ENCODE measurements at regions not wholly inside any gene's neighbourhood (a gene's known extent, or its start where the extent isn't known, plus 50 kb on each side); places are given as distances from the start of the nearest gene placed in this dataset.
A peak's percentile ranks its signal among the peaks of the same experiment; 100 is the strongest.

DNA sequence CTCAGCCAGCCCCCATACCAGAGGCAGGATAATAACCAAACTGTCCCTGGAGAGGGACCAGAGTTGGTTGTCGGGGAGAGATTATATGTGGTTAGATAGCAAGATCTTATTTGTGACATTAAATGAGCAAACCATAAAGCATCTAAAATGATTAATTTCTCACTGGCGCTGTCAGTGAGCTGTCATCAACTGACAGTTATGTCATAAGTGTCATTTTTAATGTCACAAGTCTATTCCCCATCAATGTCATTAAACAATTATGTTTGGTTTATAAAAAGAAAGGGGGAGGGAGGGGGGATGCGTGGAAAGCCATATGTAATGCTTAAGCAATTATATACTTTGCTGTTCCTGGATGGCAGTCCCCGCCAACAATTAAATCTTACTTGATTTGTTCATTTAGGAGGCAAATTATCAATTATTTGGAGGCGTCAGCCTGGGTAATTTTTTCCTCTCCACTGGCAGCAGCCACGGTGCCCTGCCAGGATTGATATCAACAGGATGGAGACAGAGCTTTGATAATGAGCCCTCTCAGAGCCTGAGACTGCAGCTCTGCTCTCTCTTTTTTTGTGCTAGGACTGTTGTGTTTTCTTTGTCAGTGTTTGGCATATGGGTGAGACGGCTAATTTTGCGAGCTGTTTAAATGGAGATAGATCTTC is 333.6 kb upstream of the CAMK1G start:
- DNase-seq: peak; percentile 54

DNA sequence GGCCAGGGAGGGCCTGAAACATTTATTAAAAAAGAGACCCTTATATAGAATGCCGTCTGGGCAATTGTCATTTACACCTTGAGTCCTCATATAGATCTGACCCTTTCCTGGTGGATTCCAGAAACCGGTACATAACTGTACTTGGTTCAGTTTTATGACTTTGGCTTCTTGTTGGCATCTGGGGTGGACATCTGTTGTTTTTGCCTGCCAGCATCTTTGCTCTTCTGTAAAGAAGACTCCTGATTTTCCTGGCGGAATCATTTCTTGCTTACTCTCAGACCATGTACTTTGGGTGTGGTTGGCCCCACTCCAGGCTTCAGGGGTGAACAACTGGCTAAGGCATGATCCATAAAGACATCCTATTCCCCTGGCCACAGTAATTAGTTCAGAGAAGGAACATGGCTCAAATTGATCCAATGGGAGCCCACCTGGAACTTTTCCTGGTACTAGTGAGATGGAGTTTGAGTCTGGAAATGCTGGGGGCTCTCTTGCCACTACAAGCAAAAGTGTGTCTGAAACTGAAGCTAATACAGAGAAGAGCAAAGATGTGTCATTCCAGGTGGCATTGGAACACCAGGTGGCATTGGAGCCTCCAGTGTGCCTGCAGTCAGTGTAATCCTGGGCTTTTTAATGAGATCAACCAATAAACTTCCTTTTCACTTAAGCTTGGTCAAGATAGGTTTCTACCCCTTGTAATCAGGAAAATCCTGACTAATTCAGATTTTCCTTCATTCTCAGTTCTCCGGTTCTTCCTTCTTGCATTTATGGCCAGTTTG is 332.5 kb upstream of the CAMK1G start:
- DNase-seq: peak; percentile 34

DNA sequence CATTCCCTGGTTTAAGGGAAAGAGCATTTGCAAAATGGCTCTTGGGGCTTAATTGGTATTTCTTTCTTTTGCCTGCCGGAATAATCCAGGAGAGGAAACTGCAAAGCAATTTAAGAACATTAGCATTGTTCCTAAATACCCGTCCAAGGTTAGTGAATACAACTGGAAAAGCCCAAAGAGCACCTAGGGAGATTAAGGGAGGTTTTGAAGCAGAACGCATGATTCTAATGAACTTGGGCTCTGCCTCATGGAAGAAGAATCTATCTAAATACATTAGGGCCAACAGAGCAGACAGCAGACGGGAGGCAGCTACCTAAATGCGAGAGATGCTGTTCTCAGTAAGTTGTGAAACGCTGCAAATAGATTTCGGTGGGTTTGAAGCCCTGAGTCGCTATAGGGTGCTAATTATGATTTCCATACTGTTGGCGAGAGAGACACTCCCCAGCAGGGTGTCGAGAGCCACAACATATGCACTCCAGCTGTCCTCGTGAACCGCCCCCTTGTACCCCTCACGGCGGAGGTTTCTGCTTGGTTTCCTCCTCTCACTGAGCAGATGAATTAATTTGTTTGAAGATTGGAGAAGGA is 326.7 kb upstream of the CAMK1G start:
- no peak for DNase-seq

DNA sequence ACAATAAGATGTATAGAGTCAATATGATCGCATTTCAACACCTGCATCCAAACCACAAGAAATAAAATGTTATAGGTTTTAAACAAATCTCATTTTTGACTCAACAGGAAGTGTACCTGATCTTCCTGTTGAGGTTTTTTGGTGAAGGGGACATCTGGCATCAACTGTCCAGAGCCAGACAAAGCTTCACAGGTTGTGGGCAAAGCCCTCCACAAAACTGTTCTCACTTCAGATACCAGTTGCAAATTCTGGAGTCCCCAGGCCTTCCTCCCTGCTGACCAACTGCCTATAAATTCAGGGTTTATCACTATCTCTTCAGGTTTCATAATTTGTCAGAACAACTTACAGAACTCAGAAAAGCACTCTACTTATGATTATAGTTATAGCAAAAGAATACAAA is 326.1 kb upstream of the CAMK1G start:
- no peak for DNase-seq

DNA sequence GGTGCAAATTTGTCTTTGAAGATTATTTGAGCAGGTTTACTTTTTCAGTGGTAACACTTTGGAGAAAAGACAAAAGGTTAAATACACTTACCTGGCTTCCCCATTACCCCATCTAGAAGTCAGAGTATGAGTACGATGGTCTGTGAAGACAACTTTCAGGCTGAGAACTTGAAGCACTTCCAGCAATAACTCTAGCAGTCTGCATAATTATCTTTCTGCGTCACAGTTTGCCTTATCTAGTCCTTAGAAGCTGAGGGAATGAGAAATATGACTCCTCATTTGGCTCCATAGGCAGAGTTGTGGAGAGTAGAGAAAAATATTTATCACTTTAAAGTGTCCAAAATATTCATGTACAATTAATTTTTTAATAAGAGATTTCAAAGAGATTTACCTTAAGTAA is 323.4 kb upstream of the CAMK1G start:
- DNase-seq: no peak

DNA sequence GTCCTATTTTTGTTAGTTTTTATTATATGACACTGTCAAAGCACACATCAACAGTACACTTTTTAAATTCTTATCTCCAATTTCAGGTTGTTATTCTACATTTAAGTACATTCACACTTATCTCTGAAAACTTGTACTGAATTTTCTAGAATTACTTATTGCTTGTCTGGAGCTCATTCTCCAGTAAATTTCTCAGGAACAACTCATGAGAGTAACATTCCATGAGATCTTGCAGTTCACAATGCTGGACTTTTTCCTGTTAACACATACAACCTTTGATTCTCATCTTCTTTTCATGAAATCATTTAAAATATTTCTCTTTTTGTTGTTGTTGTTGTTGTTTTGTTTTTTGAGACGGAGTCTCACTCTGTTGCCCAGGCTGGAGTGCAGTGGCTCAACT is 320.9 kb upstream of the CAMK1G start:
- no peak for DNase-seq

DNA sequence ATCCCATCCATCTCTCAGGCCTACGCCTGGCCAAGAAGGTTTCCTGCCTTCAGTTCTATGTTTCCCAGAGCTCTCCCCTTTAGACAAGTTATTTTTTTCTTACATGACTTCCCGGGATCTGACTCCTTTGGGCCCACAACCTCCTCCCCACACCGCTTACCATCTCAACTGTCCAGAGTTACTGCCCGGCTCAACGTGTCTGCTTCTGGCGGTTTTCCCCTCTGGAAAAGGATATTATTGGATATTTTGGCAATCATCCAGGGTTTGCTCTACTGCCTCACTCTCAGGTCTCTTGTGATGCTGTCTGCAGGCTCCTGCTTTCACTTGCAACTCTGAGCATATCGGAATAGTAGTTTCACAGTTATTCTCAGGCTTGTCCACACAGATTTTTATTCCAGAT is 318.2 kb upstream of the CAMK1G start:
- no peak for DNase-seq

DNA sequence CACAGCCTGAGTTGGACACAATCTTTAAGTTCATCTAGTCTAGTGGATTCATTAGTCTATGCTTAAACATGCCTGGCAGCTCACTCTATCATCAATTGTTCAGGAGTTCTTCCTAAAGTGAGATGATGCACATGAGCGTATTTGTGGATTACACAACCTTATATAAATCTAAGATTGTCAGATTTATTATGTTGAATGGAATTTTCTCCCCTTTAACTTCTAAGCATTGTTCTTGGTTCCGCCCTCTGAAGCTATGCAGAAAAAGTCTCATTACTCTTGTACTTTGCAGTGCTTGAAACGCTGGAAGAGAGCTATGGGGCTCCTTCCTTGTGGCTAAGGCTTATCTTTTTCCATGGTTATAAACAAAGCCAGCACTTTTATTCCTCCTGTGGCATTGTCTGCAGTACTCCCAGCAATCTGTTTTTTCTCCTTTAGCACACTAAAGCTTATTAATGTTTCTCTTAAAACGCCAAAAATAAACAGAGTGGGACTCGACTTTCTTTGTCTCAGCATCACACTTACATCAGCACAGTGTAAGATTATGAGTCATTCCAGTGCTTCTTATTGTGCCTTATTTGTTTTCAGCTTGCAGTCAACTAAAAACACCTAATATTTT is 316.8 kb upstream of the CAMK1G start:
- DNase-seq: no peak

DNA sequence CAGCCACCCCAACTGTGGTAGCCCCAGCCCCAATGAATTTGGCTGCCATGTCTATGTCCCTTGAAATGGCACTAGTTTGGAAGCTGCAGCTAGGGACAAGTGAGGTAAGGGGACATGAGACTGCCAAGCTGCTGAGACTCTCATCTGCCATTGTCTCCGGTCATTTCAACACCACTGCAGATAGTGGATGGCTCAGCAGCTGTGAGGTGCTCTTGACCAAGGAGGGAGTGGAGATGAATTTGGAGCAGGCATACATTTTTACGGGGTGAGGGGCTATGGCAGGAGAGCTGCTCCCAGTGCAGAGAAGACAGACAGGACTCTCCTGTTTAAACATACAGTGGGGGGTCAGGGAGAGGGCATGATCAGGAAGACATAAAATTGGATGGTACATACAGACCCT is 315.5 kb upstream of the CAMK1G start:
- DNase-seq: no peak

DNA sequence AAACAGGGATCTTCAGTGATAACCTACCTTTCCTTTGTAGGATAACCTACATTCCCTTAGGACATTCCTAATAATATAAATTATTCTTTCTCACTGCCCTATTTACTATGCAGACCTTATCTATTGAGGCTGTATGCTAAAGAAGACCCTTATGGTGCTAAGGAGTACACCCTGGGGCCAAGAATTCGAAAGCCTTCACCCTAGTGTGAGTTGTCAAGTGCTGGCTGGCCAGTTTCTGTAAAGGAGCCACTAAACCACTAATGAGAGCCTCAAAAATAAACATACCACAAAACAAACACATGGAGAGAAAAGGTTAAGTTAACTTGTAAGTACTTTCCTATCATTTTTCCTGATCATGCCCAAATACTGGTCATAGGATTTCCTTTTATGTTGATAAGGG is 315.0 kb upstream of the CAMK1G start:
- no peak for DNase-seq

DNA sequence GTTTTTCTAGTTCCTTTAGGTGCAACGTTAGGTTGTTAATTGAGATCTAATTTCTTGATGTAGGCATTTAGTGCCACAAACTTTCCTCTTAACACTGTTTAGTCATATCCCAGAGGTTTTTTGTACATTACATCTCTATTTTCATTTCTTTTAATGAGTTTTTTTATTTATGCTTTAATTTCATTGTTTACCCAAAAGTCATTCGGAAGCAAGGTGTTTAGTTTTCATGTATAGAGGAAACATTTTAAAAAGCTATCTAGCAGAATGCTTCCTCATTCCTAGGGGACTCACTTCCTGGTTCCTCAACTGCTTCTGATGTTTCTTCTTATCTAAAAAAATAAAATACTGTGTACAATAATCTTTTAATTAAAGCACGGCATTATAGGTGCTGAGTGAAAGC is 307.2 kb upstream of the CAMK1G start:
- DNase-seq: no peak

DNA sequence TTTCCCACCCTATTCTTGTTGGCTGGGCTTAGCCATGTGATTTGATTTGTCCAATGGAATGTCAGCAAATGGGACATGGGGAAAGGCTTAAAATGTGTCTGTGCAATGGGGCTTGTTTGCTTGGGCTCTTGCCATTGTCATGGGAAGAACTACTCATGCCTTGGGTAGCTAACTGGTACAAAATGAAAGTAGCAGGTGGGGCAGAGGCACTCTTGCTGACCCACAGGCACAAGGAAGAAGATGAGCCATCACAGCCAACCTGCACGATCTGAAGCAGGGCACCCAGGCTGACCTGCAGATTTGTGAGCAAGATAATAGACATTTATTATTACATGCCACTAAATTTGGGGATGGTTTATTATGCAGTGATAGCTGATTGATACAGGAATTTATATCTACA is 305.9 kb upstream of the CAMK1G start:
- DNase-seq: no peak

DNA sequence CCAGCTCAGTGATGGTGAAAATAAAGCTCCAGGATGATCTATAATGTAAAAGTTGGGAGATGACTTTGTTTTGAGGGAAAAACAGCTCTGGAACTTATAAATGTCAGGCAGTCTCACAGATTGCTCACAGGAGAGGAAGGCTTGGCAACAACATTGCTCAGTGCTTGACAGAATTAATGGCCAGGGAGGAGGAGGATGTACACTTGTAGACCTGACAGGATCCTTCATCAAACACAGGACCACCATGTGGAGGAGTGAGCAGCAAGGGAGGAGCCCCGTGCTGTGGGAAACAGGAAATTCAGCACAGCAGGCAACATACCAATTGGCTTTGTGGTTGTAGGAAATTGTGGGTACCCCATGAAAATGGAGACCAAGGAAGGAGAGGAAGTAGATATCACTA is 291.8 kb upstream of the CAMK1G start:
- no peak for DNase-seq

DNA sequence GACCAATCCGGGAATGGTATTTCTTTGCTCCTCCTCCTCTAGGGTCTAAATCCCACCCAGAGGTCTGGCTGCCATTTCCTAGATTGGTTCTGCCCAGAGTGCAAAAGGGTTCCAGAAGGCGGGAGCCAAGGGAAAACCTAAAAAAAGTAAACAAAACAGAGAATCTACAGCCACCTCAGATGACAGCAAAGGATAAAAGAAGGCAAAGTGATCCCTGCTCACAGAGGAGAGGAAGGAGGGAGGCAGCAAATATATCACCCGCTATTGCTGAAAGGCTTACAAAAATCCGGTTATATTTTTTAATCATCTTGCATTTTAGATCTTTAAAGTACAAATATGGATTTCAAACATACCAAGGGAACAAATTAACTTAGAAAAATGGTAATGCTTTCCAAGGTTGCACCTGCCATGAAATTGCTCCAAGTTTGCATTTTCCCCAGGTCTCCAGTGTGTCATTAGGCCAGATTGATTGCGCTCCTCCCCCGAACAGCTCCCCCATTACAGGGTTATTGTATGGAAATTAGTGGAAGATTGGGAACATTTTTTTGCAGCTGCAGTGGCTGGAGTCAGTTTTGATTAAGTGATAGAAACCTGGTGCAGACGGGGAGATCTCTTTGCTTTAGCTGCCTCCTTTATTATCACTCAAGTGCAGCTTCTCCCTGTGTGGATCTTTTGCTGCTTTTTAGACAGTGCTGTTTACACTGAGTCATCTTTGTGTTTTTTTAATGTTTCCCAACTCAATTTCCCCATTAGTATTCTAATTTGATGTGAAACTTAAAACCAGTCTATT is 280.5 kb upstream of the CAMK1G start:
- DNase-seq: no peak

DNA sequence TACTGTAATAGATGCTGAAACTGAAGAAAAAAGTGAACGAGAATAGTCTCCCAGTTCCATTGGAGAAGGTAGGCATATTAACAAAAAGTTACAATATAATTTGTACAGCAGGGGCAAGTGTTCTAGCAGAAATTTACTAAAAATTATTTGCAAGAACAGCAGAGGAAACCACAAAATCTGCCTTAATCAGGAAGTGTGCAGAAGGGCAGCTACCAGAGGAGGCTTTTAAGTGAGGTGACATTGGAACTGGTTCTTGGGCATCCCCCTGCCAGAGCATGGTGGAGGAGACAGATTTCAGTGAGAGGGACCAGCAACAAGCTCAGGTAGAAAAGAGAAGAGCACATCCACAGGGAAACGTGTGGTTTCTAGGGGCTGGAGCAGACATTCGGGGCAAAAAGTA is 279.3 kb upstream of the CAMK1G start:
- DNase-seq: no peak

DNA sequence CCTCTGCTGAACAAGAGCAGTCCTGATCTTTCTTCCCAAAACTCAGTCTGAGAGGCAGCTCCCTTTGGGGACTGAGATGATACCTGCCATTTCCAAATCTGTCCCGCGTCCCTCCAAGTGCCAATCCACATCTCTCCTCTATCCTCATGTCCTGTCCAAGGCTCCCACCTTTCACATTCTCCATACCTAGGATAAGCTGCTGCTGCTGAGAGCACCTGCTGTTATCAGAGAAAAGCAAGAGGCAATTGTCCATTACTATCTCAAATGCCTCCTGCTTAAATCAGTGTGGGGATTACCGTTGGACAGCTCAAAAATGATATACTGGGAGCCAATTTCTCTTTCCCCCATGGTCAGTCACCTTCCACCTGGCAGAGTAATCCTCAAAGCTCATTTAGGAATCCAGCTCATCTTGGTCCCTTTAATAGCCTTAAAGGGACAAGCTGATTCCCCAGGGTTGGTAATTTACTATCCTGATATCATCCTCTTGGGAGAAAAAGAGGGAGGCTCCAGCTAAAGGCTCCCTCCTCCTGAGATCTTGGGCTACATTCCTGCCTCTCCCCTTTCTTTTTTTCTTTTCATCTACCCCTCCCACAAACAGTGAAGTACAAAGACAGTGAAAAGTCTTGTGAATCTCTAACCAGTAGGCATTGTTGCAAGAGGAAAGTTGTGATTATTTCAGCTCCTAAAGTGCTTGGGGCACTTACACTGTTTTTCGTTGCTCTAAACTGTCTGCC is 278.1 kb upstream of the CAMK1G start:
- DNase-seq: no peak

DNA sequence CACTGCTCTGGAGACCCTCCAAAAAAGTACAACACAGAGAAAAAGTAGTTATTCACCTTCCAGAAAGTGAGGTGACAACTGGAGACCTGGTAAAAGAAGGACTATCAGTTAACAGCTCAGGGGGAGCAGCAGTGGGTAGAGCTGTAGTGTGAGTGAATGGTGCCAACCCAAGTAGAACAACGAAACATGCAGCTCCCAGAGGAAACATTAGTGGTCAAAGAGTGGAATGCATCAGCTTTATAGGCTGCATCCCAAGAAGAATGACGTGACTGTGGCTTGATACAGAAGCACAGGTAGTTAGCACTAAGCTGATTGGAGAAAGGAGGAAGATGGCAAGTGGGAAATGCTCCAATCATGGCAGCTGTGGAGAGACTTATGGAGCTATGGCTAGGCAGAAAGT is 275.7 kb upstream of the CAMK1G start:
- no peak for DNase-seq

DNA sequence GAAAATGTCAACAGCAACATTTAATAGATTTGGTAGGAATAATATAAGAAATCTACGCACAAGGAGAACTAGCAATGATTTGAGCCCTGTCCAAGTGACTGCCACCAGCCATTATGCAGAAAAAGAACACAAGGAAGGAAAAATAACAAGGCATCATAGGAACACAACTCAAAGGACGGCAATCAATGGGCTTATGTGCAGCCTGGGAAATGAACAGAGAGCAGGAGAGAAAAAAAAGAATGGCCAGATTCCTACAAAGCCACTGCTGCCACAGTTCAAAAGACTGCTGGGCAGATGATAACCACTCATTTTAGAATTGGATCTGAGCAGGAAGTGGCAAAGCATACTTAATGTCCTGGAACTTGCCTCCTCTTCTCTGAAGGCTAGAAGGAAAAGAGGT is 274.3 kb upstream of the CAMK1G start:
- DNase-seq: no peak

DNA sequence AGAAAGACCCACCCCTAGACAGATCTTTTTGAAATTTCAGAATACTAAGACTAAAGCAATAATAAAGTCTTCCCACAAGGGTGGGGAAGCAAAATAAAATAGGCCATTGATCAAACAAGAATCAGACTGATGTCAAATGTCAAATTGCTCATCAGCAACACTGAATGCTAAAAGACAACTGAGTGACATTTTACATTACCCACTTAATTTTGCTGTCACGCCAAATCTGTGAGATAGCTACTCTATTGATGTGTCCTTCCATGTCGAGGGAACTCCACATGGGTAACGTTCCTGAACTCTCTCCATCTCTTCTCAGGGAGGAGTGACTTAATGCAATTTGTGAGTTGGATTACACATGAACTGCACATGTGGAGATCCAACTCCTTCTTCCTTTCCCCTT is 271.7 kb upstream of the CAMK1G start:
- DNase-seq: no peak

DNA sequence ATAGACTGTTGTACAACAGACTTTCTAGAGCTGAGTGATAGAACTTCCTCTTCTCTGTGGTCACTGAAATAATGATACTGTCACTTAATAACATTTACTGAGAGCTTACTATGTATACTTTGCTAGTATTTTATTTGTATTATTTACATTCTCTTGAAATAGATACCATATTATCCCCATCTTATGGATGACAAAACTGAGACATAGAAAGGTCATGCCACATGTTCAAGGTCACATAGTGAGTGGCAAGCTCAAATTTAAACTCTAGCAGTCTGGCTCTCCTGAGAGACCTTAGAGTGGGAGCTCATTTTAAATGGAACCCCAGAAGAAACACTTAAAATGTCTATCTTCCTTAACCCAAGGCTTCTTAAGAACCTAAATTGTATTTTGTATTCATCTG is 266.6 kb upstream of the CAMK1G start:
- no peak for DNase-seq

DNA sequence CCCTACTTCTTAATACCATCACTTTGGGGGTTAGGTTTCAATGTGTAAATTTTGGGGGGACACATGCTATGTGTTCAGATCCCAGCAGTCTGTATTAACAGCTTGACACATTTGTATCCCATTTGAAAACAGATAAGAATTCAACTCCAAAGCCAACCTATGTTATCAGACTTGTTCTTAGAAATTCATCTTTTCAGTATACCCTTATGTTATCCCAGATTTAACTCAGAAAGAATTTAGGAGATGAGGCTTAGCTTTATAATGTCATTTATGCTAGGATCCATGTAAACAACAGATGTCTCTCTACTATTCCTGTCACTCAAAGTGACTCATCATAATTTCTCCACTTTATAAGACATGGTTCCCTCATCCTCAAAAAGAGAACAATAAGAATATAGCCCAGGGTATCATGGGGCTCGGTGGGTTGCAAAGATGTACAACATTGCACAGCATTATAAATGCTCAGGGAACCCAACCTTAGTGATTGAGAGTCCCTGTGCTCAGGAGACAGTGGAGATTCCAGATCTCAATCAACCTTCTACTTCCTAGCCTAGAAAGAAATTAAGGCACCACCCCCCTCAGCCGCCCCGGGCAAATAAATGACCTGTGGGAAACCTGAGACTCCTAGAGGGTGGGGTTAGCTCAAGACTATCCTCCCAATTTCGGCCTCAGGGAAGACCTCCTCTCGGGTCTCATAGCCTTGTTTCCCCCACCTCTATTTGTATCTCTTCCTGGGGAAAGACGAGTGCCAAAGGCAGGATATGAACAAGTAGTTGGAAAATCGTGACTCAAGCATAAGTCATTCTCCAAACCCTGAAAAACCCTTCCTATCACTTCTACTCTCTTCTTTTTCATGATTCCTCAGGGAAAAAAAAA is 265.1 kb upstream of the CAMK1G start:
- DNase-seq: peak; percentile 19

DNA sequence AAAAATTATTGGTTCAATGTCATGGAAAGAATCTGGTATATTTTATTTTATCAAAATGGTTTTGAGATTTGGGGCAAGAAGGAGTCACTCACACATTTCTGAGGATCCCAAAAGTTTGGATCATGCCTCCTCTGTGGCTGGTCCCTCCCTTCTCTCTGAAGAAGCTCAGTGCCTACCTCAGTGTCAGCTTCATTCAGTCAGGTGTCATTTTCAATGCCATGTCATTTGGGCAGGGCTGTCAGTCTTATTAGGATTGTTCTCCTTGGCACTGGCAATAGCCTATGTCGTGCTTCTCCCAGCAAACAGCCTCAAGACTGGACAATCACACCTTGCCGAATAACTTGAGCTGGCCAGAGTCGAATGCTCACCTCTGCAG is 264.5 kb upstream of the CAMK1G start:
- no peak for DNase-seq

Measured in NCI-H1694 treated with DMSO at 0.1 percent for 48 hours (cell line).